Heart left ventricle (tissue), 16 donors: ENCODE measurements at regions not wholly inside any gene's neighbourhood (a gene's known extent, or its start where the extent isn't known, plus 50 kb on each side); places are given as distances from the start of the nearest gene placed in this dataset.

Source experiments
- ATAC-seq, 4 donors: fragments of 200-7000 bp; cut with Tn5 transposase; one replicate each; pipeline ENCODE4 v1.9.1; 2020 to 2022; ENCODE audit warnings: moderate library complexity in 4 of 4, mild to moderate bottlenecking in 3 of 4, moderate number of reproducible peaks in 1 of 4
- DNase-seq, 5 donors: peaks; one replicate each; pipeline ENCODE4 v3.0.0-alpha.2; 2020
- H3K27ac ChIP-seq, 12 donors: fragments of 200-600 bp; sonication (generic) in 4 of 12; one replicate each; pipeline versions ENCODE4 v1.5.0 to v1.8.0; 2016 to 2022; ENCODE audit warnings: mild to moderate bottlenecking in 2 of 12
- H3K27me3 ChIP-seq, 9 donors: fragments of 200-600 bp; sonication (generic) in 2 of 9; one replicate each; pipeline versions ENCODE4 v1.5.1 to v1.8.0; 2016 to 2022; ENCODE audit warnings: mild to moderate bottlenecking in 3 of 9
- H3K36me3 ChIP-seq, 9 donors: fragments of 200-600 bp; sonication (generic) in 2 of 9; one replicate each; pipeline versions ENCODE4 v1.5.0 to v1.8.0; 2018 to 2022; ENCODE audit warnings: mild to moderate bottlenecking in 2 of 9
- H3K4me1 ChIP-seq, 12 donors: fragments of 200-600 bp; sonication (generic) in 4 of 12; one replicate each; pipeline versions ENCODE4 v1.5.0 to v1.8.0; 2016 to 2022; ENCODE audit warnings: mild to moderate bottlenecking in 3 of 12
- H3K4me3 ChIP-seq, 12 donors: fragments of 200-600 bp; sonication (generic) in 4 of 12; one replicate each; pipeline versions ENCODE4 v1.5.0 to v1.8.0; 2017 to 2022; ENCODE audit warnings: mild to moderate bottlenecking in 9 of 12, moderate library complexity in 4 of 12
- H3K9me3 ChIP-seq, 12 donors: fragments of 200-600 bp; sonication (generic) in 4 of 12; one replicate each; pipeline versions ENCODE4 v1.5.0 to v1.8.0; 2016 to 2022; ENCODE audit warnings: mild to moderate bottlenecking in 1 of 12
- CTCF ChIP-seq, 12 donors: fragments of 200-600 bp; sonication (generic) in 4 of 12; IDR thresholded peaks; one replicate each; pipeline versions ENCODE4 v1.5.0 to v1.8.0; 2018 to 2022; ENCODE audit warnings: antibody characterized with exemption in 12 of 12, mild to moderate bottlenecking in 5 of 12
- POLR2A ChIP-seq, 2 donors: fragments of 450-650 bp; IDR thresholded peaks; one replicate each; pipeline ENCODE4 v1.6.1; 2017; ENCODE audit warnings: antibody characterized with exemption in 2 of 2, mild to moderate bottlenecking in 2 of 2, moderate library complexity in 2 of 2
- WGBS, 4 donors: extraction: QIAGEN DNeasy Blood & Tissue Kit in 2 of 4; methylation state at CpG; one replicate each; pipeline versions ENCODE4 v1.1.5 to v1.1.7; 2013 to 2018; 5-methylcytosine and 5-hydroxymethylcytosine counted together
- intact Hi-C, 10 donors: fragments of 100-400 bp; cut with DNase I; formaldehyde crosslinking; loops; one replicate each; pipeline versions ENCODE4 v1.11.1 to v1.14.2; 2022
- donor health status: ischemic (EF 13 %, LVEDD 7.1; RV severe dilation, severe dysfunction).
- donor health status: healthy with polysubstance abuse.
- donor health status: DM: no; HTN: yes; CAD: no.
- donor health status: DM: no; HTN: no; CAD: no.
- donor health status: ischemic (EF 25% LVEDD 6.9; RV normal size, moderate dysfunction).
- donor health status: ischemic (EF 25% LVEDD 5.7; RV mildly dilated, moderate dysfunction).
- donor health status: healthy.
- donor health status: DM: yes; HTN: yes; CAD: no.
- donor health status: ischemic (EF 35%, LVEDD 5.7; RV mildly dilated, moderate dysfunction).
- donor health status: nonischemic (EF 11% LVEDD 7.7; RV severe dilation, severe dysfunction).
- donor health status: DM: yes; HTN: yes; CAD: no.
- donor health status: PGD.
- donor health status: ischemic (EF 29% LVEDD 5.4; RV normal size, mild dysfunction).
- donor health status: nonischemic (EF 23%, LVEDD 6.1; RV moderate dilation, normal function).

DNA sequence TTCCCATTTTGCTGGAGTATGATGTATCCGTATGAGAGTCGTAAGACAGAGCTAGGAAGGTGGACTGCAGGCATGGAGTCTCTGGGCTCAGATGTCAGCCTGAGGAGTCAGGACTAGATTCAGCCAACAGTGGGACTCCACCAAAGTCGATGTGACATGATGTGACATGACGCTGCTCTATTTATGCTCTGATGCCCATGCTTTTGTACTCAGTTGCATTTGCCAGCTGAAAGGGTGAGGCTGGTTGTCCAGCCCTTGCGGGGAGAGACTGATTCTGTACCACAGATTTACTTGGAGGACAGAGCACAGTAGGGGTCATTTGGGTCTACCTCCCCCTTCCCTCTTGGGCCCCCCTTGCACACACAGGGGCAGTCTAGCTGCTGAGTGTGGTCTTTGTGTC, 88.5 kb upstream of the ATG10 start:
- Histone ChIP-seq H3K9me3 (no peaks in the 10 kb centered on the region), H3K27ac (no peak overlapping the region), H3K4me3 (no peak overlapping the region), H3K4me1 (peaks cover 0 to 7% (median 0%) of the 10 kb centered on the region in 12 donors), H3K27me3 (no peaks in the 10 kb centered on the region), H3K36me3 (no peaks in the 10 kb centered on the region)
- ATAC-seq (no peak), DNase-seq (no peak)
- TF ChIP-seq CTCF (IDR thresholded peaks at IDR 0.05), result no peak
- TF ChIP-seq POLR2A (IDR thresholded peaks at IDR 0.05), result no peak
- 94 to 96% (median 95%) methylated on average over 5 of the region's 5 CpGs for WGBS, 4 donors
- intact Hi-C loops, result loop anchor here in 1 of 10 donors (10.0 kb wide), 1 partner anchor 379 kb away; no protein-coding TSS in a partner anchor

DNA sequence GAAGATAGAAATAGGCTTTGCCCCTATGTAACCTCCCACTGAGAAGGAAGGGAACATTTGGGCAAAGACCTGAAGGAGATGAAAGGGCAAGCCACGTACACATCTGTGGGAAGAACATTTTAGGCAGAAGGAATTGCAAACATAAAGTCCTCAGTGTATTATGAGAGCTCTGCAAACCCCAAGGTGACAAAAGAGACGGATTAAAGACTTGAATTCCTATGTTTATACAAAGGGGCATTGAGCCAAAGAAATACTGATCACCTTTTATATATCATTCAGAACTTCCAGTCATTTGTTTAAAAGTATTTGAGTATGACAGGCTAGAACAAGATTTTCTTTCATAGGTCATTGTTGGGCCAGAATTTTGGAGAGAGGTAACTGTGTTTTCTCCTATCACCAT, 90.2 kb upstream of the ATG10 start:
- no peaks in the 10 kb centered on the region for H3K27me3 ChIP-seq
- H3K27ac ChIP-seq, result no peak overlapping the region
- H3K4me3 ChIP-seq, result no peak overlapping the region
- ATAC-seq (no peak), DNase-seq (no peak)
- TF ChIP-seq CTCF (IDR thresholded peaks at IDR 0.05) (no peak), POLR2A (IDR thresholded peaks at IDR 0.05) (no peak)
- WGBS, 4 donors, result 75 to 86% (median 77%) methylated on average over 2 of the region's 2 CpGs
- no peaks in the 10 kb centered on the region for H3K9me3 ChIP-seq
- no peaks in the 10 kb centered on the region for H3K36me3 ChIP-seq
- H3K4me1 ChIP-seq, result peaks cover 0 to 7% (median 0%) of the 10 kb centered on the region in 12 donors
- intact Hi-C loops, result loop anchor here in 1 of 10 donors (10.0 kb wide), 1 partner anchor 377 kb away; no protein-coding TSS in a partner anchor

- Histone ChIP-seq H3K27me3 (no peaks in the 10 kb centered on the region), H3K9me3 (no peaks in the 10 kb centered on the region), H3K27ac (no peak overlapping the region), H3K4me1 (peaks cover 0 to 6% (median 0%) of the 10 kb centered on the region in 12 donors), H3K4me3 (no peak overlapping the region), H3K36me3 (no peaks in the 10 kb centered on the region)
- no peak for TF ChIP-seq CTCF (IDR thresholded peaks at IDR 0.05)
- TF ChIP-seq POLR2A (IDR thresholded peaks at IDR 0.05), result no peak
- 85 to 92% (median 88%) methylated on average over 3 of the region's 3 CpGs for WGBS, 4 donors
- ATAC-seq (no peak), DNase-seq (no peak)
- intact Hi-C loops, result loop anchor here in 1 of 10 donors (10.0 kb wide), 1 partner anchor 375 kb away; no protein-coding TSS in a partner anchor
Measured at GRCh38 chr5:81879936-81880335, 91.9 kb upstream of the ATG10 start.

GRCh38 chr5:81878333-81878732, 93.5 kb upstream of the ATG10 start:
- TF ChIP-seq CTCF (IDR thresholded peaks at IDR 0.05), result no peak
- Histone ChIP-seq H3K27ac (no peak overlapping the region), H3K4me3 (no peak overlapping the region), H3K27me3 (no peaks in the 10 kb centered on the region), H3K4me1 (no peaks in the 10 kb centered on the region), H3K9me3 (no peaks in the 10 kb centered on the region), H3K36me3 (no peaks in the 10 kb centered on the region)
- DNase-seq (no peak), ATAC-seq (no peak)
- intact Hi-C loops, result no loop called here
